K562 (cell line): ENCODE measurements at regions not wholly inside any gene's neighbourhood (a gene's known extent, or its start where the extent isn't known, plus 50 kb on each side); places are given as distances from the start of the nearest gene placed in this dataset.

Experiments
- GATA2 ChIP-seq: sonication (generic); formaldehyde crosslinking; IDR thresholded peaks from 2 replicates; pipeline ENCODE4 v1.4.0; 2020; ENCODE audit warnings: mild to moderate bottlenecking, missing genetic modification reagents
- HNRNPH1 ChIP-seq: fragments of 200-400 bp; formaldehyde crosslinking; optimal IDR thresholded peaks from 2 replicates; pipeline ENCODE3; 2017; ENCODE audit warnings: low read depth, mild to moderate bottlenecking, low read length, moderate library complexity
- LEF1 ChIP-seq: fragments of 450-650 bp; IDR thresholded peaks from 2 replicates; pipeline ENCODE4 v1.6.1; 2016; ENCODE audit warnings: mild to moderate bottlenecking
- MAFK ChIP-seq: IDR thresholded peaks from 2 replicates; pipeline ENCODE4 v1.6.1; 2011; ENCODE audit warnings: low read length, improper control_type of control experiment
- NFIC ChIP-seq: fragments of 450-650 bp; IDR thresholded peaks from 2 replicates; pipeline ENCODE4 v1.6.1; 2017; ENCODE audit warnings: mild to moderate bottlenecking, inconsistent platforms
- POLR2A ChIP-seq: fragments of 450-650 bp; conservative IDR thresholded peaks from 2 replicates; pipeline ENCODE4 v1.6.1; 2016
- POLR2AphosphoS5 ChIP-seq: IDR thresholded peaks from 2 replicates; pipeline ENCODE4 v1.6.1; 2011; ENCODE audit warnings: mild to moderate bottlenecking, low read depth, low read length, moderate library complexity; ENCODE audit not compliant: control insufficient read depth, insufficient read depth
- RFX1 ChIP-seq: fragments of 450-650 bp; IDR thresholded peaks from 2 replicates; pipeline ENCODE4 v1.6.1; 2016; ENCODE audit warnings: mild to moderate bottlenecking, moderate library complexity
- ZNF274 ChIP-seq: IDR thresholded peaks from 2 replicates; pipeline ENCODE4 v1.6.1; 2011; ENCODE audit warnings: low read depth, mild to moderate bottlenecking, low read length, moderate library complexity, borderline replicate concordance
- ZNF311 ChIP-seq: fragments of 250-450 bp; sonication (Bioruptor Pico); IDR thresholded peaks from 2 replicates; pipeline ENCODE4 v1.4.0; 2020; ENCODE audit warnings: mild to moderate bottlenecking, moderate library complexity
- TF ChIP-seq, protein P1 (sequence below), 2 experiments: fragments of 450-650 bp; IDR thresholded peaks; 2 replicates each; pipeline ENCODE4 v1.6.1; 2018; ENCODE audit warnings: mild to moderate bottlenecking in 2 of 2, low read depth in 1 of 2; ENCODE audit not compliant: partially characterized antibody in 2 of 2

DNA sequence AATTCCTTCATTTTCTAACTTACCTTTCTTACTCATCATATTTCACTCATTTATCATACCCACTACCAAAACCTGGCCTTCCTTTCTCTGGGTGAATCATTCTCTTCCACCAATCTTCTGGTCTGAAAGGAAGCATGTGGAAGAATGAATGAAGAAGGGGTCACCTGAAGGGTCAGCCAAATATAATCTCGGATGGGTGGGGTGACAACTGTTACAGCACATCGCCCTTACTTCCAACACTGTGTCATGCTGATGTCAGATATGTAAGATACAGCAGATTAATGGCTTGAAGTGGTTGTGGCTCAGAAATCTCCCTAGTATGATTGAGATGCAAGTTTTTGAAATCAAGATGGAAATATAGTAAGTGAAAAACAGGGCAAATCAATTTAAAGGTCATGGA lies 401.7 kb upstream of the HTR2A start:
- no peak for TF ChIP-seq ZNF274
- TF ChIP-seq, protein P1, sequence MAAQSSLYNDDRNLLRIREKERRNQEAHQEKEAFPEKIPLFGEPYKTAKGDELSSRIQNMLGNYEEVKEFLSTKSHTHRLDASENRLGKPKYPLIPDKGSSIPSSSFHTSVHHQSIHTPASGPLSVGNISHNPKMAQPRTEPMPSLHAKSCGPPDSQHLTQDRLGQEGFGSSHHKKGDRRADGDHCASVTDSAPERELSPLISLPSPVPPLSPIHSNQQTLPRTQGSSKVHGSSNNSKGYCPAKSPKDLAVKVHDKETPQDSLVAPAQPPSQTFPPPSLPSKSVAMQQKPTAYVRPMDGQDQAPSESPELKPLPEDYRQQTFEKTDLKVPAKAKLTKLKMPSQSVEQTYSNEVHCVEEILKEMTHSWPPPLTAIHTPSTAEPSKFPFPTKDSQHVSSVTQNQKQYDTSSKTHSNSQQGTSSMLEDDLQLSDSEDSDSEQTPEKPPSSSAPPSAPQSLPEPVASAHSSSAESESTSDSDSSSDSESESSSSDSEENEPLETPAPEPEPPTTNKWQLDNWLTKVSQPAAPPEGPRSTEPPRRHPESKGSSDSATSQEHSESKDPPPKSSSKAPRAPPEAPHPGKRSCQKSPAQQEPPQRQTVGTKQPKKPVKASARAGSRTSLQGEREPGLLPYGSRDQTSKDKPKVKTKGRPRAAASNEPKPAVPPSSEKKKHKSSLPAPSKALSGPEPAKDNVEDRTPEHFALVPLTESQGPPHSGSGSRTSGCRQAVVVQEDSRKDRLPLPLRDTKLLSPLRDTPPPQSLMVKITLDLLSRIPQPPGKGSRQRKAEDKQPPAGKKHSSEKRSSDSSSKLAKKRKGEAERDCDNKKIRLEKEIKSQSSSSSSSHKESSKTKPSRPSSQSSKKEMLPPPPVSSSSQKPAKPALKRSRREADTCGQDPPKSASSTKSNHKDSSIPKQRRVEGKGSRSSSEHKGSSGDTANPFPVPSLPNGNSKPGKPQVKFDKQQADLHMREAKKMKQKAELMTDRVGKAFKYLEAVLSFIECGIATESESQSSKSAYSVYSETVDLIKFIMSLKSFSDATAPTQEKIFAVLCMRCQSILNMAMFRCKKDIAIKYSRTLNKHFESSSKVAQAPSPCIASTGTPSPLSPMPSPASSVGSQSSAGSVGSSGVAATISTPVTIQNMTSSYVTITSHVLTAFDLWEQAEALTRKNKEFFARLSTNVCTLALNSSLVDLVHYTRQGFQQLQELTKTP (IDR thresholded peaks at IDR 0.05; ENCODE audit: low read depth in 1 of 2, partially characterized antibody in 2 of 2) = no peak
- TF ChIP-seq RFX1 = no peak
- no peak for TF ChIP-seq GATA2 (CRISPR knock-in tag)
- no peak for TF ChIP-seq ZNF311 (CRISPR knock-in tag)
- TF ChIP-seq MAFK = no peak
- TF ChIP-seq NFIC = no peak
- no peak for TF ChIP-seq POLR2A
- TF ChIP-seq HNRNPH1 = no peak
- TF ChIP-seq POLR2AphosphoS5 = no peak
- TF ChIP-seq LEF1 = no peak
